ENCODE measurements at regions not wholly inside any gene's neighbourhood (a gene's known extent, or its start where the extent isn't known, plus 50 kb on each side); places are given as distances from the start of the nearest gene placed in this dataset.

DNA sequence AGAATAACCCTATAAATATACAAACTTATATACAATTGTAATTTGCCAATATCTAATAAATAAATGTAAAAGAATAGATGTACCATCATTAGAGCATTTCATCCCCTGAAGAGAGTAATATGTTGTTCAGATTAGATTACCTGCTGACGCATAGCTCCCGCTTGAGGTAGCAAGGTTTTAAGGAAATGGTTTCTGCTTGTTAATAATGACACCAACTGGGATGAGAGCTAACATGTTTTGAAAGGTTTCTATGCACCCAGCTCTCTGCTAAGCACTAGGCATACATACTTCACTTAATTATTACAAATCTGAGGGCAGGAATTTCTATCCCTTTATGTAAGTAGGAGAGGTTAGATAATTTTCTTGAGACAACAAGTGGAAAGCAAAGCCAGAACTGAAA lies 1003.3 kb upstream of the SORCS1 start:
- Mint-ChIP-seq H3K36me3 (ENCODE audit: low read depth) (no peaks in the 10 kb centered on the region), H3K4me1 (no peaks in the 10 kb centered on the region), H3K9me3 (peaks cover 5% of the 10 kb centered on the region), H3K27ac (no peak overlapping the region), H3K4me3 (no peak overlapping the region), H3K27me3 (no peaks in the 10 kb centered on the region)
- intact Hi-C loops (cut with micrococcal nuclease), result no loop called here
- DNase-seq, result no peak

DNA sequence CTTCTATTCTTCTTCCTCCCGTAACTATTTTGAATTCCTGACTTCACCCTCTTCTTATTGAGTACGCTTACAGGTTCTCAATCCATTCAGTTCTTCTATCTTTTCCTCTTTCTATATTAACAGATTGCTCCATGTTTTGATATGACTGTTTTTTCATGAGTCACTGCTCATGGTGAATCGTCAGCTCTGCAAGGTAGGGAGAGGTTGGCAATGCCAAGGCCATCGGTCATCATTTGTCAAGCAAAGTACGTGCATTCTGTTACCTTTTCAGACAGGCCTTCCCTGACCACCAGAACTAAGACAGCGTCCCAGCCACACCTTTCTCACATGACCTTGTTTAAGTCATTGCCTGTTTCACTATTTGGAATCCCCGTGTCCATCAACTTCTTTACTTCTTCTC lies 1001.9 kb upstream of the SORCS1 start:
- Mint-ChIP-seq H3K27me3 (no peaks in the 10 kb centered on the region), H3K9me3 (peaks cover 5% of the 10 kb centered on the region), H3K27ac (no peak overlapping the region), H3K4me3 (no peak overlapping the region), H3K36me3 (ENCODE audit: low read depth) (no peaks in the 10 kb centered on the region), H3K4me1 (no peaks in the 10 kb centered on the region)
- intact Hi-C loops (cut with micrococcal nuclease), result no loop called here
- DNase-seq, result no peak

GRCh38 chr10:108147346-108147745 lies 982.8 kb upstream of the SORCS1 start:
- Mint-ChIP-seq H3K4me3 (no peak overlapping the region), H3K27me3 (no peaks in the 10 kb centered on the region), H3K9me3 (peaks cover 4% of the 10 kb centered on the region), H3K4me1 (no peaks in the 10 kb centered on the region), H3K27ac (no peak overlapping the region), H3K36me3 (ENCODE audit: low read depth) (no peaks in the 10 kb centered on the region)
- DNase-seq, result no peak
- intact Hi-C loops (cut with micrococcal nuclease), result no loop called here

- Mint-ChIP-seq H3K36me3 (ENCODE audit: low read depth) (no peaks in the 10 kb centered on the region), H3K4me3 (no peak overlapping the region), H3K4me1 (no peaks in the 10 kb centered on the region), H3K27me3 (no peaks in the 10 kb centered on the region), H3K9me3 (no peaks in the 10 kb centered on the region), H3K27ac (no peak overlapping the region)
- intact Hi-C loops (cut with micrococcal nuclease), result no loop called here
- DNase-seq, result no peak
Observed at GRCh38 chr10:108141064-108141463, 976.6 kb upstream of the SORCS1 start.

DNA sequence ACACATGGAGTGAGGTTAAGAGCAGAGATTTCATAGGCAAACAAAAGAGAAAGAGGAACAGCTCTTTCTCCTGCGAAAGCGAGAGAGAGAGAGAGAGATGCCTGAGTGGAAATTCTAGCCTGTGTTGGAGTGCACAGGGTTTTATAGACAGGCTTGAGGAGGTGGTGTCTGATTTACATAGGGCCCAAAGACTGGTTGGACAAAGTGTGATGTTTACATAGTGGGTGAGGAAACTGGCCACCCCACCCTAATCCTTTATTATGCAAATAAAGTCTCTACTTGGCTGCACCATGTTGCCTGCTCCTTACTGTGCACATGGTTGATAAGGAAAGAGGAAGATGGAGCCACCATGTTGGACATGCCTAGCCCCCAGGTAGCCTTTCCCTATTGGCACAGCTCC lies 967.8 kb upstream of the SORCS1 start:
- Mint-ChIP-seq H3K36me3 (ENCODE audit: low read depth) (no peaks in the 10 kb centered on the region), H3K4me1 (no peaks in the 10 kb centered on the region), H3K27ac (no peak overlapping the region), H3K9me3 (no peaks in the 10 kb centered on the region), H3K4me3 (no peak overlapping the region), H3K27me3 (no peaks in the 10 kb centered on the region)
- intact Hi-C loops (cut with micrococcal nuclease), result no loop called here
- no peak for DNase-seq

- intact Hi-C loops (cut with micrococcal nuclease), result no loop called here
- H3K4me1 Mint-ChIP-seq, result no peaks in the 10 kb centered on the region
- H3K36me3 Mint-ChIP-seq (ENCODE audit: low read depth), result no peaks in the 10 kb centered on the region
- no peaks in the 10 kb centered on the region for H3K27me3 Mint-ChIP-seq
- no peak overlapping the region for H3K27ac Mint-ChIP-seq
- no peaks in the 10 kb centered on the region for H3K9me3 Mint-ChIP-seq
- no peak for DNase-seq
- no peak overlapping the region for H3K4me3 Mint-ChIP-seq
Observed at GRCh38 chr10:108130575-108130974, 966.1 kb upstream of the SORCS1 start.

- H3K36me3 Mint-ChIP-seq (ENCODE audit: low read depth), result no peaks in the 10 kb centered on the region
- H3K27me3 Mint-ChIP-seq, result no peaks in the 10 kb centered on the region
- DNase-seq, result no peak
- H3K27ac Mint-ChIP-seq, result no peak overlapping the region
- no peak overlapping the region for H3K4me3 Mint-ChIP-seq
- peaks cover 8% of the 10 kb centered on the region for H3K9me3 Mint-ChIP-seq
- no peaks in the 10 kb centered on the region for H3K4me1 Mint-ChIP-seq
- intact Hi-C loops (cut with micrococcal nuclease), result no loop called here
Observed at GRCh38 chr10:108112218-108112617, 947.7 kb upstream of the SORCS1 start.

GRCh38 chr10:108104551-108105156 lies 940.1 kb upstream of the SORCS1 start:
- Mint-ChIP-seq H3K27ac (no peak overlapping the region), H3K36me3 (ENCODE audit: low read depth) (no peaks in the 10 kb centered on the region), H3K4me3 (no peak overlapping the region), H3K27me3 (no peaks in the 10 kb centered on the region), H3K9me3 (peaks cover 6% of the 10 kb centered on the region), H3K4me1 (no peaks in the 10 kb centered on the region)
- no peak for DNase-seq
- intact Hi-C loops (cut with micrococcal nuclease), result no loop called here

DNA sequence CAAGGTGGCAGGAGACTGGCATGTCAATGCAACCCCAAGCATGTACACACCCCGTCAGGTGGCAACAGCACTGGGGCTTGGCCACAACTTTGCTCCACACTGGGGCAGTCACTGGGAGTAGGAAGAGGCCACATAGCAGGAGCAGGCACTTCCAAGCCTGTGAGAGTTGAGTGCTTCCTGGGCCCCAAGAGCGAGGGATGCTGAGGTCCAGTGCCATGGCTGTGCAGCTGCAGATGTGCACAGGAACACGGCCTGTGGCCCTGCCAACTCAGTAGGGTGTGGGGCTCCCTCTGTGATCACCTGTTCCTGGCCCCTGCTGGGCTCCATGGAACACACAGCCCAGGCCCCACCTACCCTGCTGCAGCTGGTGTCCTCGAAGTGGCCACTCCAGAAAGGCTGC lies 932.8 kb upstream of the SORCS1 start:
- Mint-ChIP-seq H3K36me3 (ENCODE audit: low read depth) (no peaks in the 10 kb centered on the region), H3K27me3 (no peaks in the 10 kb centered on the region), H3K27ac (no peak overlapping the region), H3K4me1 (no peaks in the 10 kb centered on the region), H3K9me3 (no peaks in the 10 kb centered on the region), H3K4me3 (no peak overlapping the region)
- no peak for DNase-seq
- intact Hi-C loops (cut with micrococcal nuclease), result no loop called here

DNA sequence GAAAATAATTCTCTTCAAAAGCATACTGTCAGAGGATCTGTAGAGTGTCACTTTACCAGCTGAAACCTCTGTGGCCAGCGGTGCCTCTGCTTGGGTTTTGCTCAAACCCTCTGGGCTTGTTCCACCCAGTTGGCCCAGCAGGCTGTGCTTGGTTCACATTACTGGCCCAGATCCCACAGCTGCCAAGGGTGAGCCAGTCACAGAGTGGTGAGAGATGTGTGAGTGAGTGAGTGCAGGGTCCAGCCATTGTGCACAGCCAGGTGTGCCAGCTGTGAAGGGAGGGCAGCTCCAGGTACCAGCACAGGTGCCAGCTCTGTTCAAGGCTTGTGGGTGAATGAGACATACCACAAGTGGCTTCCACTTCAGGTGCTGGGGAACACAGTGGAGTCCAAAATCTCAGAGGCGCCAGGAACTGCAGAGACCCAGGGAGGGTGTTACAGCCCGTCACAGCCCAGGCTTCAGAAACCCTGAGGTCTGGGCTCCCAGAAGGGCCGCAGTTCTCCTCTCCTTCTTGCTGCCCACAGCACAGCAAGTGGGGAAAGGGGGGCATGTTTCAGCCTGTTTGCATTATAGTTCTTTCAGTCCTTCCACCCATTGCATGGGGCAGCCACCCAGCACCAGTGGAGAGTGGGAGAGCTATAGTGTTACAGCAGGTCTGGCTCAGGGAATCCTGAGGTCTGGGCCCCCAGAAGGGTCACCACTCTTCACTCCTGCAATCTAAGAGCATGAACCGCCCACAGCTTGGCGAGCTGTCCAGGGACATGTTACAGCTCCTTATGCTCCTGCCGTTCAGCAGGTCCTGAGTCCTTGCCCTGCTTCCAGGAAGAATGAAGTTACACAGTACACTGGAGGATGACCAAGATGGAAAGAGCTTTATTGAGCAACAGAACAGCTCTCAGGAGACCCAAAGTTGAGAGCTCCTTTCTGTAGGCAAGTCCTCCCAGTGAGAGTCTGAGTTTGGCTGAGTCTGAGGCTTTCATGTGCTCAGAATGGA lies 931.7 kb upstream of the SORCS1 start:
- intact Hi-C loops (cut with micrococcal nuclease), result no loop called here
- Mint-ChIP-seq H3K27ac (no peak overlapping the region), H3K36me3 (ENCODE audit: low read depth) (no peaks in the 10 kb centered on the region), H3K4me1 (no peaks in the 10 kb centered on the region), H3K4me3 (no peak overlapping the region), H3K27me3 (no peaks in the 10 kb centered on the region), H3K9me3 (no peaks in the 10 kb centered on the region)
- no peak for DNase-seq

GRCh38 chr10:108090476-108091215 lies 926.1 kb upstream of the SORCS1 start:
- H3K4me3 Mint-ChIP-seq, result no peak overlapping the region
- H3K27me3 Mint-ChIP-seq, result no peaks in the 10 kb centered on the region
- H3K36me3 Mint-ChIP-seq (ENCODE audit: low read depth), result no peaks in the 10 kb centered on the region
- H3K4me1 Mint-ChIP-seq, result no peaks in the 10 kb centered on the region
- H3K9me3 Mint-ChIP-seq, result no peaks in the 10 kb centered on the region
- no peak for DNase-seq
- no peak overlapping the region for H3K27ac Mint-ChIP-seq
- intact Hi-C loops (cut with micrococcal nuclease), result no loop called here

DNA sequence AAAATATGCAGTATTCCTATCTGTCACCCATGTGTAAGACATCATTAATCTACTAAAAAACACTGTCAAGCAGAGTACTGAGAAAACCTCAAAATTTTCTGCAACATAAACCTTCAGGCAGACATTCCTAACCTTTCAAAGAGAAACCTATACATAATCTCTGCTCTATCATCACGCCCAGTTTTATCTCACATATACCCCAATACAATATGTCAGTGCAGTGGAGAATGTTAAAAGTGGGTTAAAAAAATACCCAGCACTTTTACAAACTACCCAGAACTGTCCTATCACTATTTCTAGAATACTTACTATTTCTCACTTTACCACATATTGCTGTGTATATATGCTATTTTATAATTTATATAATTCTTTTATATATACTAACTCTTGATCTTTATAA lies 922.0 kb upstream of the SORCS1 start:
- no peaks in the 10 kb centered on the region for H3K9me3 Mint-ChIP-seq
- intact Hi-C loops (cut with micrococcal nuclease), result no loop called here
- H3K36me3 Mint-ChIP-seq (ENCODE audit: low read depth), result no peaks in the 10 kb centered on the region
- H3K27me3 Mint-ChIP-seq, result no peaks in the 10 kb centered on the region
- no peak for DNase-seq
- H3K4me1 Mint-ChIP-seq, result no peaks in the 10 kb centered on the region
- no peak overlapping the region for H3K27ac Mint-ChIP-seq
- no peak overlapping the region for H3K4me3 Mint-ChIP-seq

DNA sequence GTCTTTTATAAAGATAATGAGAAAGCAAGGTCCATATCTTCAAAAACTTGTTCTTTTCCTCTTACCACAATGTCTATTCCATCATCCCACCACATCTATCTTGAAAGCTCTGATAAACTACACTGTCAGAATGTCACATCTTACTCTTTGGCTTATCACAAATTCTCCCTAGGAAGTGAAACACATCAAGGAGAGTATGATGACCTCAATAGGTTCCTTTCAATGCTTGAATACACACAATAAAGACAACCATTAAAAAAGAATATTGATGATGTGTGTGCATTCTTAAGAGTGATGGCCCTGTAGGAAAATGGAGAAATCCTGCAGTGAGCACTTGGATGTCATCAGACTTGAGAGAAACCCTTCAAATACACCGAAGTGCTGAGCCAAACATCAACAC lies 918.1 kb upstream of the SORCS1 start:
- H3K27me3 Mint-ChIP-seq, result no peaks in the 10 kb centered on the region
- no peak for DNase-seq
- no peaks in the 10 kb centered on the region for H3K4me1 Mint-ChIP-seq
- no peaks in the 10 kb centered on the region for H3K9me3 Mint-ChIP-seq
- H3K36me3 Mint-ChIP-seq (ENCODE audit: low read depth), result no peaks in the 10 kb centered on the region
- H3K27ac Mint-ChIP-seq, result no peak overlapping the region
- intact Hi-C loops (cut with micrococcal nuclease), result no loop called here
- H3K4me3 Mint-ChIP-seq, result no peak overlapping the region

- Mint-ChIP-seq H3K4me3 (no peak overlapping the region), H3K27me3 (no peaks in the 10 kb centered on the region), H3K27ac (no peak overlapping the region), H3K36me3 (ENCODE audit: low read depth) (no peaks in the 10 kb centered on the region), H3K9me3 (peaks cover 3% of the 10 kb centered on the region), H3K4me1 (no peaks in the 10 kb centered on the region)
- DNase-seq, result no peak
- intact Hi-C loops (cut with micrococcal nuclease), result no loop called here
Observed at GRCh38 chr10:108078263-108078662, 913.8 kb upstream of the SORCS1 start.

All from activated CD4-positive, alpha-beta T cell treated with anti-CD3 and anti-CD28 coated beads, Interleukin-2, amount 10 ng/mL, durations not matched to agents 24 days and 14 days (primary cell).